Thyroid gland (tissue), 4 donors: ENCODE measurements at regions not wholly inside any gene's neighbourhood (a gene's known extent, or its start where the extent isn't known, plus 50 kb on each side); places are given as distances from the start of the nearest gene placed in this dataset.

Experiments used
- CTCF ChIP-seq, 6 experiments: fragments of 200-600 bp in 3 of 6; fragments of 450-650 bp in 3 of 6; sonication (generic) in 3 of 6; IDR thresholded peaks; one replicate each; pipeline ENCODE4 v1.5.1; 2016 to 2019; ENCODE audit warnings: antibody characterized with exemption in 6 of 6, mild to moderate bottlenecking in 2 of 6, inconsistent platforms in 1 of 6, moderate library complexity in 1 of 6
- POLR2A ChIP-seq, 2 donors: fragments of 450-650 bp; IDR thresholded peaks; one replicate each; pipeline ENCODE4 v1.6.1; 2017; ENCODE audit warnings: antibody characterized with exemption in 2 of 2, mild to moderate bottlenecking in 2 of 2, moderate library complexity in 1 of 2

GRCh38 chr11:17152306-17152705 is 55.5 kb downstream of the PIK3C2A start:
- TF ChIP-seq CTCF (IDR thresholded peaks at IDR 0.05) (no peak), POLR2A (IDR thresholded peaks at IDR 0.05) (no peak)
